ENCODE measurements at regions not wholly inside any gene's neighbourhood (a gene's known extent, or its start where the extent isn't known, plus 50 kb on each side); places are given as distances from the start of the nearest gene placed in this dataset.
"Not testable (repeated sequence)": the region's sequence is repeated elsewhere in the genome, so short reads cannot be mapped to it uniquely, and the experiment has no call there.

- Mint-ChIP-seq H3K4me3 (no peak overlapping the region), H3K36me3 (no peaks in the 10 kb centered on the region), H3K27me3 (no peaks in the 10 kb centered on the region), H3K27ac (no peak overlapping the region), H3K4me1 (no peaks in the 10 kb centered on the region), H3K9me3 (no peaks in the 10 kb centered on the region)
- DNase-seq (no peak), ATAC-seq (ENCODE audit: low read depth) (no peak)
- POLR2A ChIA-PET = no interaction called here
These were observed 932.0 kb downstream of the TLE4 start for GRCh38 chr9:80503671-80504281.

- H3K27me3 Mint-ChIP-seq = no peaks in the 10 kb centered on the region
- no peaks in the 10 kb centered on the region for H3K36me3 Mint-ChIP-seq
- DNase-seq = no peak
- H3K9me3 Mint-ChIP-seq = peaks cover 1% of the 10 kb centered on the region
- ATAC-seq (ENCODE audit: low read depth) = no peak
- POLR2A ChIA-PET = no interaction called here
- H3K4me3 Mint-ChIP-seq = no peak overlapping the region
- H3K4me1 Mint-ChIP-seq = no peaks in the 10 kb centered on the region
- H3K27ac Mint-ChIP-seq = no peak overlapping the region
These were observed 930.5 kb downstream of the TLE4 start for GRCh38 chr9:80502306-80502705.

DNA sequence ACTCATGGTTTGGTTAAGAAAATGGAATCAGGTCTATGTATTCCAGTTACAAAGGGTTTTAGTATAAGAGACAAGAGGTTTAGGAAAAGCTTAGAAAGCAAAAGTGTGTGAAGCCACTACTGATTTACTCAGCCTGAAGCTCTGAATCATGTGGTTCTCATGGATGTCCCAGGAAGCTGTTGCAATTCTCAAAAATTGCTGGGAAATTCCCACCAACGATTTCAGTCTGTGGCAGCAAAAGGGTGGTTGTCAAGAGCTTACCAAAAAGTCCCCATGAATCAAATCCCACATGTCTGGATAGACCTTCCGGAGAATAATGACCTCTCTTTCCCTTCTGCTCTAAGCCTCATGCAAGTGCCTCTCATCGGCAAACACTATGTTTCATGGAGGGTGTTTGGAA is 929.9 kb downstream of the TLE4 start:
- Mint-ChIP-seq H3K9me3 (peaks cover 1% of the 10 kb centered on the region), H3K27me3 (no peaks in the 10 kb centered on the region), H3K4me3 (no peak overlapping the region), H3K27ac (no peak overlapping the region), H3K4me1 (no peaks in the 10 kb centered on the region), H3K36me3 (no peaks in the 10 kb centered on the region)
- no peak for ATAC-seq (ENCODE audit: low read depth)
- no peak for DNase-seq
- POLR2A ChIA-PET = no interaction called here

DNA sequence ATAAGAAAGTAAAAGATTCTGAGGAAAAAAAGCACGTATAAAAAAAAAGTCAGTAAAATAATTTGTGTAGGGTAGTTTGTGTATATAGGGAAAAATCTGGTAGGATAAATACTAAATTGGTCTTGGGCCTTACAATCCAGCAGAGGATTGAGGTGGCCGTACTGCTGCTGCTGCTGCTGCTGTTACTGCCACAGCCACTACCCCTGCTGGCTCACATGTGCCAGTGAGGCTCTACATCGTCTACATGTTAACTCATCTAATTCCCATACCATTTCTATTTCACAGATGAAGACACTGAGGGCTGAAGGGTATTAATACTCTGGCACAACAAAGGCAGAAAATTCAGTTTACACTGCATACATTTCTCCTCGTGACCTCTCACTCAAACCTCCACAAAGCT is 928.5 kb downstream of the TLE4 start:
- Mint-ChIP-seq H3K9me3 (peaks cover 3% of the 10 kb centered on the region), H3K4me3 (no peak overlapping the region), H3K36me3 (no peaks in the 10 kb centered on the region), H3K27me3 (no peaks in the 10 kb centered on the region), H3K27ac (no peak overlapping the region), H3K4me1 (no peaks in the 10 kb centered on the region)
- DNase-seq (no peak), ATAC-seq (ENCODE audit: low read depth) (no peak)
- POLR2A ChIA-PET = no interaction called here

- Mint-ChIP-seq H3K4me1 (no peaks in the 10 kb centered on the region), H3K36me3 (no peaks in the 10 kb centered on the region), H3K4me3 (no peak overlapping the region), H3K9me3 (peaks cover 3% of the 10 kb centered on the region), H3K27ac (no peak overlapping the region), H3K27me3 (no peaks in the 10 kb centered on the region)
- DNase-seq = no peak
- POLR2A ChIA-PET = no interaction called here
- ATAC-seq (ENCODE audit: low read depth) = no peak
These were observed 926.3 kb downstream of the TLE4 start for GRCh38 chr9:80498001-80498555.

- DNase-seq = no peak
- H3K4me1 Mint-ChIP-seq = no peaks in the 10 kb centered on the region
- no peak overlapping the region for H3K27ac Mint-ChIP-seq
- H3K36me3 Mint-ChIP-seq = no peaks in the 10 kb centered on the region
- H3K9me3 Mint-ChIP-seq = peaks cover 3% of the 10 kb centered on the region
- no peak overlapping the region for H3K4me3 Mint-ChIP-seq
- no peak for ATAC-seq (ENCODE audit: low read depth)
- POLR2A ChIA-PET = no interaction called here
- H3K27me3 Mint-ChIP-seq = no peaks in the 10 kb centered on the region
These were observed 925.3 kb downstream of the TLE4 start for GRCh38 chr9:80496901-80497556.

DNA sequence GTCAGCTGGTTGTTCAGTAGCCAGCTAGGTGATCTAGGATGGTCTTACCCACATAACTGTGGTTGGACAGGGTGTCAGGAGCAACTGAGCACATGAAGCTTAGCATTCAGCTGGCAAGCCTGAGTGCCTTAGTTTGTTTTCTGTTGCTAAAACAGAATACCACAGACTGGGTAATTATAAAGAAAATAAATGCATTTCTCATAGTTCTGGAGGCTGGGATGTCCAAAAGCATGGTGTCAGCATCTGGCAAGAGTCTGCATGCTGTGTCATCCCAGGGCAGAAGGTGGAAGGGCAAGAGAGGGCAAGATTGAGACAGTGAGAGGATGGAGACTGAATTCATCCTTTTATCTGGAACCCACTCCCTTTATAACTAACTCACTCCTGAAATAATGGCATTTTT is 921.5 kb downstream of the TLE4 start:
- peaks cover 3% of the 10 kb centered on the region for H3K9me3 Mint-ChIP-seq
- DNase-seq (no peak), ATAC-seq (ENCODE audit: low read depth) (no peak)
- H3K36me3 Mint-ChIP-seq = no peaks in the 10 kb centered on the region
- H3K4me1 Mint-ChIP-seq = no peaks in the 10 kb centered on the region
- no peaks in the 10 kb centered on the region for H3K27me3 Mint-ChIP-seq
- H3K27ac Mint-ChIP-seq = no peak overlapping the region
- POLR2A ChIA-PET = no interaction called here
- H3K4me3 Mint-ChIP-seq = no peak overlapping the region

GRCh38 chr9:80492221-80492620 is 920.5 kb downstream of the TLE4 start:
- Mint-ChIP-seq H3K4me3 (no peak overlapping the region), H3K36me3 (no peaks in the 10 kb centered on the region), H3K27ac (no peak overlapping the region), H3K9me3 (peaks cover 2% of the 10 kb centered on the region), H3K27me3 (no peaks in the 10 kb centered on the region), H3K4me1 (no peaks in the 10 kb centered on the region)
- POLR2A ChIA-PET = no interaction called here
- DNase-seq = no peak
- ATAC-seq (ENCODE audit: low read depth) = no peak

GRCh38 chr9:80491086-80491696 is 919.4 kb downstream of the TLE4 start:
- no peaks in the 10 kb centered on the region for H3K9me3 Mint-ChIP-seq
- no peaks in the 10 kb centered on the region for H3K4me1 Mint-ChIP-seq
- no peaks in the 10 kb centered on the region for H3K36me3 Mint-ChIP-seq
- no peak overlapping the region for H3K4me3 Mint-ChIP-seq
- H3K27ac Mint-ChIP-seq = no peak overlapping the region
- DNase-seq (no peak), ATAC-seq (ENCODE audit: low read depth) (no peak)
- POLR2A ChIA-PET = no interaction called here
- H3K27me3 Mint-ChIP-seq = no peaks in the 10 kb centered on the region

DNA sequence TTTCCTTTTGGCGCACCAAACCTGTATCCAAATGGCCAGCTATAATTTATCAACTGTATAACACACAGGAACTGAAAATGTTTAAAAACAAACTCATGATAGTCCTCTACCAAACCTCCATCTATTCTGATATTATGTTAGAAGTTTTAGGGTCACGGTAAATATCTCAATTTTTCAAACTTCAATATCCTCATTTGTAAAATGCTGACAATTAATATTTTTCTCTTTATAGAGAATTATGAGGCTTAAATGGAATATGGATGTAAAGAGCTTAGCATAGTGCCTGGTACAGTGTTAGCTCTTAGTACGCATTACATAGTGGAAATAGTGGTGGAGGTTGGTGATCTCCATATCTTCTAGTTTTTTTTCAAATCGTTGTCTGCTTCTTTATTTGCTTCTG is 917.6 kb downstream of the TLE4 start:
- POLR2A ChIA-PET = no interaction called here
- no peak for ATAC-seq (ENCODE audit: low read depth)
- Mint-ChIP-seq H3K4me3 (no peak overlapping the region), H3K27ac (no peak overlapping the region), H3K4me1 (no peaks in the 10 kb centered on the region), H3K9me3 (no peaks in the 10 kb centered on the region), H3K27me3 (no peaks in the 10 kb centered on the region), H3K36me3 (no peaks in the 10 kb centered on the region)
- DNase-seq = no peak

DNA sequence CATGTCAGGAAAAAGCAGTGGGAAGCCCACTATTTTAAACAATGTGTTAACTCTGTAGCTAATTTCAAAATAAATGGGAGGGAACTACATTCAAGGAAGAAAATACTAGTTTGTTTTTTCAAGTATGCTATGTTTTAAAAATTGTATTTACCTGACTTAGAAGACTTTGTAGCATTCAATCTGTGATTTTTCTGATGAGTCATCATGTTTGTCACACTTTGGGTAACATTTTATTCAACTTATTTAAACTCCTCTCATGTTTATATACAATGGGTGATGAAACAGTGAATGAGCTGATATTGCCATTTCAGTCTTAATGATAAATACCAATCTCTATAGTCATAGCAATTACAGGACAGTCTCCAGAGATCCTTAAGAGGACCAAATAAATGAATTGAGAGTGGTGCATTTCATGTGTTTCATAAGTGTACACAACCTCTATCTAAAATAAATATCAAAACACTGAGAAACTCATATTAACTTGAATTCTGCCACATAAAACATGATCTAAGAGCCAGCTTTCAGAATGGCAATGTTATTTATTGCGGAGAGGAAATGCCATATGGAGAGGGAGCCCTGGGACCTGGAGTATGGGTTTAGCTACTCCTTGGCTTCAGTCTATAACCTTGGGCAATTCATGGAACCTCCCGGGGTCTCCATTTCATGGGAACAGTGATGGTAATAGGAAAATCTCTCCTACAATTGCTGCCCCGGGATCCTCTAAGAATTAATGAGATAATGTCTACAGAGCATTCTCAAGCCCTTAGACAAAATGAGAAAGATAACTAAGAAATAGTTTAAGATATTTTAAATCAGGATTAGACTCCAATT is 913.9 kb downstream of the TLE4 start:
- H3K4me1 Mint-ChIP-seq = no peaks in the 10 kb centered on the region
- H3K27me3 Mint-ChIP-seq = no peaks in the 10 kb centered on the region
- no peak overlapping the region for H3K27ac Mint-ChIP-seq
- ATAC-seq (ENCODE audit: low read depth) (no peak), DNase-seq (no peak)
- no peaks in the 10 kb centered on the region for H3K36me3 Mint-ChIP-seq
- no peak overlapping the region for H3K4me3 Mint-ChIP-seq
- POLR2A ChIA-PET = no interaction called here
- H3K9me3 Mint-ChIP-seq = peaks cover 6% of the 10 kb centered on the region

DNA sequence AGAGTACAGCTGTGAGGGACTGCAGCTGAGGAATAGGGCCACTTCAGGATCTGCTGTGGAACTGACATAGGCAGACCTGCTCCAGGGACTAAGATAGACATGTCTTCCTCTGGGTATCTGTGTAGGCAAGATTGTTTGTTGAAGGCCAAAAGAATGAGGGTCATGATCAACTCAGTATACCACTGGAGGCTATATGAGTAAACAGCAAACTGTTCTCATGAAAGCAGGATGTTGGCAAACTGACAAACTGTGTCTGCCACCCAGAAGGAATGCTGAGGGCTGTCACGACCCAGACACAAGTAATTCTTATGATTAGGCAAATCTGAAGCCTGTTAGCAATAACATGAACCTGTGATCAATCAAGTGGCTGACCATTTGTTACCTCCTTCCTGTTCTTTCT is 910.5 kb downstream of the TLE4 start:
- POLR2A ChIA-PET; H3K9me3 Mint-ChIP-seq; H3K4me1 Mint-ChIP-seq; ATAC-seq (ENCODE audit: low read depth); H3K27me3 Mint-ChIP-seq; H3K36me3 Mint-ChIP-seq; DNase-seq; H3K4me3 Mint-ChIP-seq; H3K27ac Mint-ChIP-seq: not testable (repeated sequence)

DNA sequence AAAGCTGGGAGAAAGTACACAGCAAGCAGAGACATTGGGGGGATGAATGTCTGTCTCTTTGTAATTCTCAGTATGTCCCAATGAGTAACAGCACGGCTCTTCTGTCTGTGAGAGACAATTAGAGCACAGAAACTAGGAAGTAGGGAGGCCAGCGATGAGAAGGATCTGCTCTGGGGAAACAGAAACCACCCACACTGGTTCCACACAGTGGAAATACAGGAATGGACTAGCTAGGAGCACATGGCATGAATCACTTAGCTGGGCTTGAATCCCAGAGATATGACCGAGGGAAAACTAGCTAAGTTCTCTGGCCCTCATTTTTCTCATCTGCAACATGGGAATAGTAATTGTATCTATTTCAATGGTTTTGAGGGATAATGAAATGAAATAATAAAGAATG is 895.9 kb downstream of the TLE4 start:
- DNase-seq (no peak), ATAC-seq (ENCODE audit: low read depth) (no peak)
- no peaks in the 10 kb centered on the region for H3K4me1 Mint-ChIP-seq
- no peak overlapping the region for H3K4me3 Mint-ChIP-seq
- POLR2A ChIA-PET = no interaction called here
- H3K9me3 Mint-ChIP-seq = no peaks in the 10 kb centered on the region
- H3K36me3 Mint-ChIP-seq = no peaks in the 10 kb centered on the region
- no peaks in the 10 kb centered on the region for H3K27me3 Mint-ChIP-seq
- H3K27ac Mint-ChIP-seq = no peak overlapping the region

- H3K27me3 Mint-ChIP-seq = no peaks in the 10 kb centered on the region
- no peaks in the 10 kb centered on the region for H3K36me3 Mint-ChIP-seq
- H3K4me1 Mint-ChIP-seq = no peaks in the 10 kb centered on the region
- H3K4me3 Mint-ChIP-seq = no peak overlapping the region
- H3K9me3 Mint-ChIP-seq = peaks cover 2% of the 10 kb centered on the region
- POLR2A ChIA-PET = no interaction called here
- DNase-seq (no peak), ATAC-seq (ENCODE audit: low read depth) (no peak)
- H3K27ac Mint-ChIP-seq = no peak overlapping the region
These were observed 893.8 kb downstream of the TLE4 start for GRCh38 chr9:80465556-80465955.

All from activated naive CD8-positive, alpha-beta T cell treated with anti-CD3 and anti-CD28 coated beads, Interleukin-2, amount 10 ng/mL, durations not matched to agents 7 days and 5 days (primary cell).